GM18502 (cell line): ENCODE measurements at regions not wholly inside any gene's neighbourhood (a gene's known extent, or its start where the extent isn't known, plus 50 kb on each side); places are given as distances from the start of the nearest gene placed in this dataset.
A peak's percentile ranks its signal among the peaks of the same experiment; 100 is the strongest.

Source experiments
- ATAC-seq: cut with Tn5 transposase; IDR thresholded peaks from one replicate; pipeline ENCODE4 v1.9.1; 2021; ENCODE audit warnings: mild to moderate bottlenecking; ENCODE audit not compliant: unreplicated experiment, poor library complexity

DNA sequence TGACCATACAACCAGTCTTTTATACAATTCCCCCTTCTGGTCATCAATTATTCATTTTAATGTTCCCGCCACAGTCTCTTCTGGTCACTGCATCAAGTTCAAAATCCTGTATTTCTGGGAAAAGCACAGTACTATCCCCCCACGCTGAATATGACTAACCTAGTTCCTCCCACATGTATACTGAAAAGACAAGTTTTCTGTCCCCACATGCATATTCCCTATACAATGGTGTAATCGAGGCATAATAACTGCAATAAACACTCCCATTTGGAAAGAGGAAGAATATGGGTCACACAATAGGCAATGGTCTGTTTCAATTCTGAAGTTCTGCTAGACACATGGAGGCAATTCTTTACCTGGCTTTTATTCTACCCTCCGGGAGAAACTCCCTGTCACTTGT lies 344.9 kb downstream of the EFNA5 start:
- no peak for ATAC-seq

GRCh38 chr5:107324809-107325208 lies 345.9 kb downstream of the EFNA5 start:
- ATAC-seq, result no peak

DNA sequence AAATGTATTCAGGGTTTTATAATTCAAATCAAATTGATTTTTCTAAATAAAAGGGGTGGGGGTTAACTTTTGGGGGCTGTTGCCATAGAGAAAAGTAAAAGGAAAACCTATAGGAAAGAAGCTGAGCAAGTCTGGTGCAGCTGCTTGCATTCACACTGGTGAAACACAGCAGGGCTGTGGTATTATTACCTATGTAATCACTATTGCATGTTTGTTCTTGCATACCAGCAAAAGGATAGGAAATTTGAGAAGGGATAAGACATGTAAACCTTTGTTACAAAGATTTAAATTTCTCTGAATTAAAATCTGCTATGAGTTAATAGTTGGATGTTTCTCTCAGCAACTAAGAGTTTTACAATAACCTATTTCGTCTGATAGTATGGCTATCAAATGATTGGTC lies 346.7 kb downstream of the EFNA5 start:
- no peak for ATAC-seq

- no peak for ATAC-seq
Measured at GRCh38 chr5:107323536-107323935, 347.2 kb downstream of the EFNA5 start.

- no peak for ATAC-seq
Measured at GRCh38 chr5:107322936-107323335, 347.8 kb downstream of the EFNA5 start.

GRCh38 chr5:107321906-107322305 lies 348.8 kb downstream of the EFNA5 start:
- ATAC-seq, result no peak

DNA sequence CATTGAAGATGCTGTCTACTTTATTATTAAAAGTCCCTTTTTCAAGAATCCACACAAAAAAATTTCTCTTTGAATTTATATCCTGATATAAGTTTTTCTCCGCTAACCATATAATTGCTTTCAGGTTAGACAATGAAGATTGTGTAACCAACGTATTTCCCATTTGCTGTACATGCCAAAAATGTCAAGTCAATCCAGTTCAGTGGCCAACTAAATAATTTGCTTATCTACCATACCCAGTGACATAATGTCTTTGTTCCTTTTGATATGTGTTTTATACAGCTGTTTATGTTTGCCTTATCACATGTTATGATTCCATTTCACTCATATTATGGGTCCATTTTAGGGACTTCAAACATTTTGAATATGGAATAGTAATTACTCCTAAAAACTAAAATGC lies 349.9 kb downstream of the EFNA5 start:
- no peak for ATAC-seq

- no peak for ATAC-seq
Measured at GRCh38 chr5:107320376-107320775, 350.4 kb downstream of the EFNA5 start.

DNA sequence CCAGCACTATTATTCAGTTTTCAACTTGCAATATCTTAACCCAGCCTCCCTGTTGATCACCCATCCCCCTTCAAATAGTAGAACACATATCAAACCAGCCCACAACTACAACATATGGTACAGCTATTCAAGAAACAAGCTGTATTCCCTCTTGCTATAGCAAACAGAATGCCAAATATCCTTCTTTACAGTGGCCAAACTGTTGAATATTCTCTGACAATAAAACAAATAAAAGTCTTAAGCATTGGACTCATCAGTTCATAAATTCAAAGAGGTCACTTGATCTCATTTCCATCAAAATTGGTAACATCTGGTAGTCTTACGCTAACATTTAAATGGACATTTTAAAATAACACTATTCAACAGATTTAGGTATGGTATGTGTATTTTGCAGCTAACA lies 350.8 kb downstream of the EFNA5 start:
- ATAC-seq, result no peak

- no peak for ATAC-seq
Measured at GRCh38 chr5:107314330-107314729, 356.4 kb downstream of the EFNA5 start.

DNA sequence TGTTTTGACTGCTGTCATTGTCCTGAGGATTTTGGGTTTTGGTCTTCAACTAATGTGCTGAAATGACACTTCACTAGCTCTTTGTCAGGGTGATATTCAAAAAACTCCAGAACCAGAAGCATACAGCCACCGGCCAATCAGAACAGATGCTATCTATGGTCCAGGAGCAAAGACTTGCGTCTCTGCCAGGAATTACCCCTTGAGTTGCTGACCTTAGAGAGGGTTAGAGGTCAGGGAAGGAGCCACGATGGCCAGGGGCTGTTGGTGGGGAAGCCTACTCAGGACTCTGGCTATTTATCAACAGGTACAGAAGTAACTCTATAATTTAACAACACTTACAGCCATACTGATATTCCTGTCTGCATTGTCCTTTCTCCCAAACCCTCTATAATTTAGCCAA lies 356.8 kb downstream of the EFNA5 start:
- ATAC-seq, result no peak

DNA sequence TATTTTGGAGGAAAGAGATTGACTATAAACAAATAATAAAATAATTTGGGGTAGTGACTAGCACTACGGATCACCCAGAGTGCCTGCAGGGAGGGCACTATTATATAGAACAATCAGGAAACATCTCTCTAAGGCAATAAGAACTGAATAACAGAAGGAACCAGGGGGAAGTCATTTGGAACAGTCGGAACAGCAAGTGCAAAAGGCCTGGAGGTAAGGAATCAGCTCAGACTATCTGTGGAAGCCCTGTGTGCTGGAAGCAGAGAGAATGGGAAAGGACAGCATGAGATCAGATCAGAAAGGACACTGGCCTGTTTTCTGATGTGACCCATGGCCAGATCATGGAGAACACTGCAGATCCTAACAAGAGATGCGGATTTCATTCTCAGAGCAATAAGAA lies 357.6 kb downstream of the EFNA5 start:
- no peak for ATAC-seq

DNA sequence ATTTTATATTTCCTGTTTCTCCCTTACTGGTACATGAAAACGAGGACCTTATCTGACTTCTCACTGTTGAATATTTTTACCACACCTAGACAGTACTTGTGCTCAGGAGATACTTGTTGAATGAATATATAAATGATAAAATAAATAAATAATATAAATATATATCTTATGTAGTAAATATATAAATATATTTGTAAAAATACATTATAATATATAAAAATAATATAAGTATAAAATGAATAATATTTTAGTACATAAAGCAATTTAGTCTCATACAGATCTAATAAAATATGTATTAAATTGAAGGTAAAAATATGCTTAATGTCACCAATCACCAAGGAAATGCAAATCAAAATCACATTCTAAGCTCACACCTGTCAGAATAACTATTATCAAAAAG lies 360.6 kb downstream of the EFNA5 start:
- ATAC-seq, result no peak

DNA sequence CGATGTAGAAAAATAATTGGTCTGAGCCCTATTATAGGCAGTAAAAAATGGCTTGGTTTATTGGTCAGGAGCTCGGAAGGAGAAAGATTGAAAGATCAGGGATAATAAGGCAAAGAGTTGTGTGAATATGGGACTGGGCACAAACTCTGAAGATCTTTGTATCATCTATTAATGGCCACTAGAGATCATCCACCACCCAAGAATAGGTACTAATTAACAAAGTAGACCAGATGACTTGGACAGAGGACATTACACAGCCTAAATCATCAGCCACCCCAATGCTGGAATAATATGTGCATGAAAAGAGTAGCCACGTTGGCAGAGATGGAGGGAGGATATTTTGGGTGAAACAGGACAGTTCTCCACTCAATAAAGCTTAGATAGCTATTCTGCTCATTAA lies 364.1 kb downstream of the EFNA5 start:
- no peak for ATAC-seq

- ATAC-seq, result no peak
Measured at GRCh38 chr5:107306002-107306401, 364.7 kb downstream of the EFNA5 start.

DNA sequence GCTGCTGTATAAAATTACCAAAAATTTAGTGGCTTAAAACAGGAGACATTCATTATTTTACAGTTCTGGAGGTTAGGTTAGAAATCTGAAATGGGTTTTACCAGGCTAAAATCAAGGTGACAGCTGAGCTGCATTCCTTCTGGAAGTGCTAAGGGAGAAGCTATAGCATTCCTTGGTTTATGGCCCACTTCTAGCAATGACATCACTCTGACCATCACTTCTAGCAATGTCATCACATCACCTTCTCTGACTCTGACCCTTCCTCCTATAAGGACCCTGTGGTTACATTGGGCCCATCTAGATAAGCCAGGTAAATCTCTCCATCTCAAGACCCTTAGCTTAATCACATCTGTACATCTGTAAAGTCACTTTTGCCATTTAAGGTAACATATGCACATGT lies 366.1 kb downstream of the EFNA5 start:
- ATAC-seq, result no peak

GRCh38 chr5:107303171-107303968 lies 367.4 kb downstream of the EFNA5 start:
- ATAC-seq, result no peak

DNA sequence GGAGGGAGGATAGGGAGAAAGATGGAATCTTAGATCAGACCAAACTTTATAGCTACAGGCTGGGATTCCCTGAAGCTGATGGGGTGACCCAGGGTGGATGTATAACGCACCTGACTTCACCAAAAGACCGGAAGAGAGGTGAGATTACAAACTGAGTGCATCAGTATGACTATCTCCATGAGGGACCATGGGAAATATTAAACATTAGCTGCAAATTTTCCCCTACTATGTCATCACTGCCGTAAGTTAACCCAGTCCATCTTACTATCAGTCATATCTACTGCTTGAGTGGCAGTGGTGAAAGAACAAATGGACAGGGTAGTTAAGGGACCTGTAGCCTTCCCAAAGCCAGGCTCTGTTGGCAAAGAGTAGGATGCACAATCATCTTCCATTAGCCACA lies 368.3 kb downstream of the EFNA5 start:
- peak; percentile 36 for ATAC-seq

- no peak for ATAC-seq
Measured at GRCh38 chr5:107301999-107302398, 368.7 kb downstream of the EFNA5 start.

DNA sequence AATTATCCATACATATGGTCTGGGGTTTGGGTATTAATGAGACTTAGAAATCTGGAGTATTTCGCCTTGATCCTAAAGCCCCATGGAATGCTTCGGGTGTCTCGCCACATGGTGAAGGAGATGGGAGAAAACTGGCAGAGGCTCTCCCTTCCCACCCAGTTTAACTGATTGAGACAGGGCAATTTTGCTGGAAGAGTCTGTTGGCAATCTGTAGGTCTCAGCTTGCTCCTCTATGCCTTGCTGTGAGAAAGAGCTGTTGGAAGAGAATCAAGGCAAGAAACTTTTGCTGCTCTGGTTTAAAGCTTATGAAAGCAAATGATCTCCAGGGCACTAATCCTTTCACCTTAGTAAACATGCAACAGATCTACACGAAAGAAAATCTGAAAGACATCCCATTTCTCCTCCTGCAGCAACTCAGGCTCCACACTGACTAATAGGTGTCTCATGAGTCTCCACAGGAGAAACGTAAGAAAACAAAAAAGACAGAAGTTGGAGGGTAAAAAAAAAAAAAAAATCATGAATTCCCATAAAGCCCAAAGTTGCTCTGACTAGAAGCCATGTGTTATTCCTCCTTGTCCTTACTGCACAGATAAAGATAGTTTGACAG lies 369.9 kb downstream of the EFNA5 start:
- ATAC-seq, result no peak

DNA sequence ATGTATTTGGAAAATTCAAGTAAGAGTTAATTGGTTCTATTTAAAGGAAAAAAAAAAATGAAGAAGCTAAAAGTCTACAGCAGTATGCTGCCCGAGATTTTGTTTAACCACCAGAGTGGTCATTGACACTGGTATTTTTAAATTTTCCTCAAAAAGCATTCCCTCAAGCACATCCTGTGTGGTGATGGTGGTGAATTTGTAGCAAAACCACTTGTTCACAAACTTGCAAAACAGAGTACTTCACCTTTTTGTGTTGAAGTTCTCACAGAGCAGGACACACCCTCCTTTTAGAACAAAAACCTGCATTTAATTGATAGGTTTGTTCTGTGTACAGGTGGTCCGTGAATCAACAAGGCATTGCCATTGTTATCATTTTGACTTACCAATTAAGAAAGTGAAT lies 374.2 kb downstream of the EFNA5 start:
- peak; percentile 32 for ATAC-seq

DNA sequence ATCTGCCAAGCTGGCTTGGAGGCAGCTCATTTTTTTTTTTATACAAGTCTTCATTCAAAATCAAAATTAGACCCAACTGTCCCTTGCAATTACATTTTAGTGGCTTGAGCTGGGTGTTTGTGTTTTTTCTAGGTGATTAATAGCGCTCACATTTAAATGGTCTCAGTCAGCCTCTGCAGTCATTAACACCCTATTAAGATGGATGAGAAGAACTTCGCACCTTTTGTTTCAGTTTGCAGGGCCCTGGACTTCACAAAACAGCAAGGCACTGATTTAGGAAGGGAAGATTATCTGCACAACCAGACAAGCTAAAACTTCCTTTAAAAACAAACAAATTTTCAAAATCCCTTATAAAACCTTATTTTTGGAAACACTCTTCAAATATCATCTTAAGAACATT lies 374.8 kb downstream of the EFNA5 start:
- ATAC-seq, result no peak
